ENCODE measurements at regions not wholly inside any gene's neighbourhood (a gene's known extent, or its start where the extent isn't known, plus 50 kb on each side); places are given as distances from the start of the nearest gene placed in this dataset.

- Histone ChIP-seq H3K27me3 (ENCODE audit: control insufficient read depth, insufficient read depth, low read length) (no peaks in the 10 kb centered on the region), H3K27ac (ENCODE audit: low read depth, low read length) (no peak overlapping the region), H3K4me3 (ENCODE audit: low read depth, low read length) (no peak overlapping the region), H3K4me1 (ENCODE audit: control insufficient read depth, insufficient read depth, low read length) (no peaks in the 10 kb centered on the region), H3K36me3 (ENCODE audit: control insufficient read depth, insufficient read depth, low read length) (no peaks in the 10 kb centered on the region), H3K9me3 (ENCODE audit: control insufficient read depth, insufficient read depth, low read length) (no peaks in the 10 kb centered on the region)
- no peak for DNase-seq (ENCODE audit: low read depth in 4 of 6, low spot score in 6 of 6)
Observed at GRCh38 chr12:63208956-63209355, 58.0 kb upstream of the AVPR1A start.

GRCh38 chr12:63206909-63207308 is 55.9 kb upstream of the AVPR1A start:
- no peaks in the 10 kb centered on the region for H3K27me3 ChIP-seq (ENCODE audit: control insufficient read depth, insufficient read depth, low read length)
- H3K9me3 ChIP-seq (ENCODE audit: control insufficient read depth, insufficient read depth, low read length): no peaks in the 10 kb centered on the region
- H3K27ac ChIP-seq (ENCODE audit: low read depth, low read length): no peak overlapping the region
- DNase-seq (ENCODE audit: low read depth in 4 of 6, low spot score in 6 of 6): peak in 2 of 6 donors; percentile 1 to 5
- no peaks in the 10 kb centered on the region for H3K4me1 ChIP-seq (ENCODE audit: control insufficient read depth, insufficient read depth, low read length)
- no peak overlapping the region for H3K4me3 ChIP-seq (ENCODE audit: low read depth, low read length)
- WGBS (ENCODE audit: insufficient coverage): 61% methylated on average over 2 of the region's 3 CpGs
- H3K36me3 ChIP-seq (ENCODE audit: control insufficient read depth, insufficient read depth, low read length): no peaks in the 10 kb centered on the region

GRCh38 chr12:63206494-63206893 is 55.5 kb upstream of the AVPR1A start:
- no CpG with 5 or more reads among the region's 1 CpG for WGBS (ENCODE audit: insufficient coverage)

More at GRCh38 chr12:63206494-63206893, 55.5 kb upstream of the AVPR1A start:
- Histone ChIP-seq H3K4me3 (ENCODE audit: low read depth, low read length) (no peak overlapping the region), H3K9me3 (ENCODE audit: control insufficient read depth, insufficient read depth, low read length) (no peaks in the 10 kb centered on the region), H3K4me1 (ENCODE audit: control insufficient read depth, insufficient read depth, low read length) (no peaks in the 10 kb centered on the region), H3K36me3 (ENCODE audit: control insufficient read depth, insufficient read depth, low read length) (no peaks in the 10 kb centered on the region), H3K27ac (ENCODE audit: low read depth, low read length) (no peak overlapping the region), H3K27me3 (ENCODE audit: control insufficient read depth, insufficient read depth, low read length) (no peaks in the 10 kb centered on the region)
- DNase-seq (ENCODE audit: low read depth in 4 of 6, low spot score in 6 of 6): no peak
